ENCODE measurements at regions not wholly inside any gene's neighbourhood (a gene's known extent, or its start where the extent isn't known, plus 50 kb on each side); places are given as distances from the start of the nearest gene placed in this dataset.

GRCh38 chr13:47545201-47546024 is 455.7 kb downstream of the SUCLA2 start:
- Histone ChIP-seq H3K27ac (replicated peaks) (peak overlapping the region; percentile 75), H3K4me1 (peaks cover 13% of the 10 kb centered on the region), H3K4me3 (no peak overlapping the region), H3K36me3 (no peaks in the 10 kb centered on the region), H3K9me3 (replicated peaks) (no peaks in the 10 kb centered on the region), H3K27me3 (ENCODE audit: low read depth) (no peaks in the 10 kb centered on the region)
- TF ChIP-seq CTCF (IDR thresholded peaks at IDR 0.05; ENCODE audit: borderline replicate concordance) = no peak
- intact Hi-C loops (cut with micrococcal nuclease) = no loop called here
- no peak for DNase-seq

- TF ChIP-seq CTCF (IDR thresholded peaks at IDR 0.05; ENCODE audit: borderline replicate concordance) = no peak
- H3K27ac ChIP-seq (replicated peaks) = peak overlapping the region; percentile 70
These were observed 461.8 kb downstream of the SUCLA2 start for GRCh38 chr13:47539317-47539716.

GRCh38 chr13:47523771-47524170 is 477.3 kb downstream of the SUCLA2 start:
- H3K4me3 ChIP-seq = no peak overlapping the region
- H3K36me3 ChIP-seq = no peaks in the 10 kb centered on the region
- DNase-seq = no peak
- H3K9me3 ChIP-seq (replicated peaks) = peaks cover 5% of the 10 kb centered on the region
- peaks cover 13% of the 10 kb centered on the region for H3K4me1 ChIP-seq
- TF ChIP-seq CTCF (IDR thresholded peaks at IDR 0.05; ENCODE audit: borderline replicate concordance) = no peak
- intact Hi-C loops (cut with micrococcal nuclease) = no loop called here
- H3K27me3 ChIP-seq (ENCODE audit: low read depth) = no peaks in the 10 kb centered on the region
- peak overlapping the region; percentile 47 for H3K27ac ChIP-seq (replicated peaks)

More at GRCh38 chr13:47539317-47539716, 461.8 kb downstream of the SUCLA2 start:
- Histone ChIP-seq H3K9me3 (replicated peaks) (peaks cover 21% of the 10 kb centered on the region), H3K36me3 (no peaks in the 10 kb centered on the region), H3K4me3 (no peak overlapping the region), H3K27me3 (ENCODE audit: low read depth) (no peaks in the 10 kb centered on the region), H3K4me1 (peaks cover 13% of the 10 kb centered on the region)
- no peak for DNase-seq
- intact Hi-C loops (cut with micrococcal nuclease) = no loop called here

DNA sequence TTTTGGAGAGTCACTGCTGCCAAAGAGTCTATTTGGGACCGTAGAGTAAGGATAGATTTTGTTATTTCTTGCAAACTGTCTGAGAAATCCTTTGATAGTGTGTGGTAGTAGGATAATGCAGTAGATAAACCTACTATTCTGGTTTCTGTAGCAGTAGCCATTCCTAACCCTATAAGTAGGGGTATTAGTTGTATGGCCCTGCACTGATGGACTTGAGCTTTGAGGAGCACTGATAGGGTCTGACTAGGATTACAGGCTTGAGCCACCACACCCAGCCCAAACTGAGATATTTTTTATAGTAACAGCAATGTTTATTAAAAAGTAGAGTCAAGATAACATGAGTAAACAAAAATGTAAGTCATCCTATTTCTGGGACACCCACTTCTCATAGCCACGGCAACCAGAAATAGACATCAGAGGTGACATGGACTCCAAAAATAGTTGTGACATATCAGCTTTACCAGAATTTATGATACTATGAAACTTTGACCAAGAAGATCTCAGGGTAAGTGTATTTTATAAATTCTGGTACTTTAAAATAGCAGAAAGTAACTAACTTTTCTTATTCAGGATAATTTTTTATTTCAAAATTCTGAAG is 479.1 kb downstream of the SUCLA2 start:
- H3K4me3 ChIP-seq = no peak overlapping the region
- H3K4me1 ChIP-seq = peaks cover 13% of the 10 kb centered on the region
- H3K27me3 ChIP-seq (ENCODE audit: low read depth) = no peaks in the 10 kb centered on the region
- H3K36me3 ChIP-seq = no peaks in the 10 kb centered on the region
- peaks cover 3% of the 10 kb centered on the region for H3K9me3 ChIP-seq (replicated peaks)
- intact Hi-C loops (cut with micrococcal nuclease) = no loop called here
- TF ChIP-seq CTCF (IDR thresholded peaks at IDR 0.05; ENCODE audit: borderline replicate concordance) = no peak
- H3K27ac ChIP-seq (replicated peaks) = peak overlapping the region; percentile 47
- DNase-seq = no peak

DNA sequence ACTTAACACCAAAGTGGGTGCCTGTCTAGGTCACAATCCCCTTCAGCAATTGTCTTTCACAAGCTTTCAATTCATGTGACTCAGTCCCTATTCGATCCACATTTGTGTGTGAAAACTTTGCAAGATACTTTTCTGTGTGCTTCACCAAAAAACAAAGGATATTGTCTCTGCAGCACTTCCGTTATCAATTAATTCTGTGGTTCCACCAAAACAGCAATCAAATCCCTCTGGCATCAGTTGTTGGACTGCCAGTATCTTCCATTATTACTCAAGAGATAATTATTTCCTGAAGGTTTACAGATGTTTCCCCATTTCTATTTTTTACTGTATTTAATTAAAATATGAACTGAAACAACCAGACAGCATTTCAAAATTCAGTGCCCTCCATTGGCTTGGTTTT is 481.4 kb downstream of the SUCLA2 start:
- intact Hi-C loops (cut with micrococcal nuclease) = no loop called here
- no peak overlapping the region for H3K27ac ChIP-seq (replicated peaks)

More for the DNA sequence above, 481.4 kb downstream of the SUCLA2 start:
- no peak overlapping the region for H3K4me3 ChIP-seq
- TF ChIP-seq CTCF (IDR thresholded peaks at IDR 0.05; ENCODE audit: borderline replicate concordance) = no peak
- H3K4me1 ChIP-seq = peaks cover 7% of the 10 kb centered on the region
- H3K9me3 ChIP-seq (replicated peaks) = peaks cover 16% of the 10 kb centered on the region
- H3K27me3 ChIP-seq (ENCODE audit: low read depth) = no peaks in the 10 kb centered on the region
- no peaks in the 10 kb centered on the region for H3K36me3 ChIP-seq
- no peak for DNase-seq

Measured in left ventricle myocardium inferior (tissue), 1 donor.